HEK293T (cell line): ENCODE measurements at regions not wholly inside any gene's neighbourhood (a gene's known extent, or its start where the extent isn't known, plus 50 kb on each side); places are given as distances from the start of the nearest gene placed in this dataset.

Experiments used
- ARNT ChIP-seq: fragments of 450-650 bp; IDR thresholded peaks from 2 replicates; pipeline ENCODE4 v1.6.1; 2017; ENCODE audit warnings: mild to moderate bottlenecking
- BHLHE40 ChIP-seq: fragments of 450-650 bp; IDR thresholded peaks from 2 replicates; pipeline ENCODE4 v1.6.1; 2016; ENCODE audit warnings: mild to moderate bottlenecking, moderate library complexity, borderline replicate concordance
- ELF4 ChIP-seq: fragments of 450-650 bp; IDR thresholded peaks from 2 replicates; pipeline ENCODE4 v1.6.1; 2017; ENCODE audit warnings: antibody characterized with exemption
- FOXA1 ChIP-seq: fragments of 450-650 bp; IDR thresholded peaks from 2 replicates; pipeline ENCODE4 v1.6.1; 2016; ENCODE audit warnings: mild to moderate bottlenecking
- FOXK2 ChIP-seq: fragments of 450-650 bp; IDR thresholded peaks from 2 replicates; pipeline ENCODE4 v1.6.1; 2016; ENCODE audit warnings: mild to moderate bottlenecking
- FOXM1 ChIP-seq: fragments of 450-650 bp; IDR thresholded peaks from 2 replicates; pipeline ENCODE4 v1.6.1; 2017; ENCODE audit warnings: mild to moderate bottlenecking, borderline replicate concordance
- HDGF ChIP-seq: fragments of 450-650 bp; IDR thresholded peaks from 2 replicates; pipeline ENCODE4 v1.6.1; 2017; ENCODE audit warnings: antibody characterized with exemption, borderline replicate concordance
- L3MBTL2 ChIP-seq: fragments of 450-650 bp; conservative IDR thresholded peaks from 2 replicates; pipeline ENCODE4 v1.6.1; 2016; ENCODE audit warnings: mild to moderate bottlenecking
- NFRKB ChIP-seq: fragments of 450-650 bp; IDR thresholded peaks from 2 replicates; pipeline ENCODE4 v1.6.1; 2016; ENCODE audit warnings: mild to moderate bottlenecking, moderate library complexity
- SP1 ChIP-seq: fragments of 450-650 bp; IDR thresholded peaks from 2 replicates; pipeline ENCODE4 v1.6.1; 2017
- SUZ12 ChIP-seq: fragments of 450-650 bp; IDR thresholded peaks from 2 replicates; pipeline ENCODE4 v1.6.1; 2016; ENCODE audit warnings: mild to moderate bottlenecking
- TARDBP ChIP-seq: fragments of 450-650 bp; IDR thresholded peaks from 2 replicates; pipeline ENCODE4 v1.6.1; 2016
- TF ChIP-seq, protein P1 (sequence below): fragments of 450-650 bp; IDR thresholded peaks from 2 replicates; pipeline ENCODE4 v1.6.1; 2016

DNA sequence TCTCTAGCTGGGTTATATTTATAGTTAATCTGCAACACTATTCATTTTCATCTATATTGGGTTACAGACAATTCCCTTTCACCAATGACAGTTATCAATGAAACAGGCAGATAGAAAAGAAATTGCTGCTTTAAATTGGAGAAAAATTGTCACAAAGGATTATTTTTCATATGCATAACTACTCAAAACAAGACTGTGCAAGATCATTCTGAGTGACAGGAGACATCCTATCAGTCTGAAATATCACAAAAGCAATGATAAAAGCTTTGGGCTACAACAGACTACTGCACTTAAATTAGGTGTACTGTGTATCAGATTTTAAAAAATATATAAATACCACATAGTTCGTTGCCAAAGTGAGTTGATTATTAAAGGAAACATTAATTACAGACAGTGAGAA lies 722.6 kb downstream of the ARAP2 start:
- TF ChIP-seq ELF4: no peak
- TF ChIP-seq ARNT: no peak
- TF ChIP-seq L3MBTL2: no peak
- TF ChIP-seq NFRKB: no peak
- TF ChIP-seq TARDBP: no peak
- TF ChIP-seq SP1: no peak
- no peak for TF ChIP-seq BHLHE40
- TF ChIP-seq FOXK2: no peak
- no peak for TF ChIP-seq SUZ12
- no peak for TF ChIP-seq FOXM1
- no peak for TF ChIP-seq HDGF
- TF ChIP-seq, protein P1, sequence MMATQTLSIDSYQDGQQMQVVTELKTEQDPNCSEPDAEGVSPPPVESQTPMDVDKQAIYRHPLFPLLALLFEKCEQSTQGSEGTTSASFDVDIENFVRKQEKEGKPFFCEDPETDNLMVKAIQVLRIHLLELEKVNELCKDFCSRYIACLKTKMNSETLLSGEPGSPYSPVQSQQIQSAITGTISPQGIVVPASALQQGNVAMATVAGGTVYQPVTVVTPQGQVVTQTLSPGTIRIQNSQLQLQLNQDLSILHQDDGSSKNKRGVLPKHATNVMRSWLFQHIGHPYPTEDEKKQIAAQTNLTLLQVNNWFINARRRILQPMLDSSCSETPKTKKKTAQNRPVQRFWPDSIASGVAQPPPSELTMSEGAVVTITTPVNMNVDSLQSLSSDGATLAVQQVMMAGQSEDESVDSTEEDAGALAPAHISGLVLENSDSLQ: no peak
- no peak for TF ChIP-seq FOXA1
